ENCODE measurements at regions not wholly inside any gene's neighbourhood (a gene's known extent, or its start where the extent isn't known, plus 50 kb on each side); places are given as distances from the start of the nearest gene placed in this dataset.

- H3K36me3 ChIP-seq (ENCODE audit: control insufficient read depth in 2 of 2, extremely low read depth in 1 of 2, insufficient read depth in 2 of 2, low read length in 2 of 2) = no peaks in the 10 kb centered on the region
- H3K9ac ChIP-seq (ENCODE audit: control insufficient read depth, extremely low read depth, insufficient read depth, low read length) = no peak overlapping the region
- no peaks in the 10 kb centered on the region for H4K20me1 ChIP-seq (ENCODE audit: control insufficient read depth, extremely low read depth, insufficient read depth, low read length)
- no peaks in the 10 kb centered on the region for H3K4me1 ChIP-seq (ENCODE audit: control insufficient read depth, extremely low read depth, insufficient read depth, low read length)
- DNase-seq (ENCODE audit: low read depth, low spot score) (no peak), FAIRE-seq (no peak)
- dilution Hi-C loops (cut with MboI; ENCODE audit: extremely low pct_ligation_motif_present, low sequenced_read_pairs) = no loop called here
- H3K9me1 ChIP-seq (ENCODE audit: control insufficient read depth, extremely low read depth, insufficient read depth, low read length) = no peaks in the 10 kb centered on the region
- H3K4me2 ChIP-seq (ENCODE audit: control insufficient read depth, extremely low read depth, insufficient read depth, low read depth, low read length) = no peak overlapping the region
- H3K79me2 ChIP-seq (ENCODE audit: control insufficient read depth, insufficient read depth, low read length) = no peaks in the 10 kb centered on the region
- TF ChIP-seq EZH2 (IDR thresholded peaks at IDR 0.05; ENCODE audit: low read length) (no peak), CTCF (optimal IDR thresholded peaks at IDR 0.05 in 1 of 3, IDR thresholded peaks at IDR 0.05 in 1 of 3, conservative IDR thresholded peaks at IDR 0.05 in 1 of 3; ENCODE audit: extremely low read depth in 1 of 3, insufficient read depth in 2 of 3, low read length in 3 of 3) (no peak)
- H3K4me3 ChIP-seq (ENCODE audit: control insufficient read depth in 2 of 3, extremely low read depth in 1 of 3, insufficient read depth in 2 of 3, low read depth in 1 of 3, low read length in 3 of 3) = no peak overlapping the region
- no peak overlapping the region for H2AFZ ChIP-seq (ENCODE audit: control insufficient read depth, low read length)
- no peak overlapping the region for H3K27ac ChIP-seq (ENCODE audit: control insufficient read depth, insufficient read depth, low read length)
- no peaks in the 10 kb centered on the region for H3K27me3 ChIP-seq (ENCODE audit: control insufficient read depth, extremely low read depth, insufficient read depth, low read length)
- no peaks in the 10 kb centered on the region for H3K9me3 ChIP-seq (ENCODE audit: control insufficient read depth, low read depth, low read length)
Observed at GRCh38 chr2:83217854-83218253, 1241.2 kb downstream of the SUCLG1 start.

GRCh38 chr2:83196225-83196624 is 1262.9 kb downstream of the SUCLG1 start:
- dilution Hi-C loops (cut with MboI; ENCODE audit: extremely low pct_ligation_motif_present, low sequenced_read_pairs) = no loop called here
- TF ChIP-seq EZH2 (IDR thresholded peaks at IDR 0.05; ENCODE audit: low read length) (no peak), CTCF (optimal IDR thresholded peaks at IDR 0.05 in 1 of 3, IDR thresholded peaks at IDR 0.05 in 1 of 3, conservative IDR thresholded peaks at IDR 0.05 in 1 of 3; ENCODE audit: extremely low read depth in 1 of 3, insufficient read depth in 2 of 3, low read length in 3 of 3) (peak in 2 of 3 experiments; percentile 30 to 44)
- DNase-seq (ENCODE audit: low read depth, low spot score) (no peak), FAIRE-seq (no peak)
- no peak overlapping the region for H3K4me3 ChIP-seq (ENCODE audit: control insufficient read depth in 2 of 3, extremely low read depth in 1 of 3, insufficient read depth in 2 of 3, low read depth in 1 of 3, low read length in 3 of 3)
- no peaks in the 10 kb centered on the region for H3K9me1 ChIP-seq (ENCODE audit: control insufficient read depth, extremely low read depth, insufficient read depth, low read length)
- H2AFZ ChIP-seq (ENCODE audit: control insufficient read depth, low read length) = no peak overlapping the region
- no peaks in the 10 kb centered on the region for H3K9me3 ChIP-seq (ENCODE audit: control insufficient read depth, low read depth, low read length)
- H3K4me1 ChIP-seq (ENCODE audit: control insufficient read depth, extremely low read depth, insufficient read depth, low read length) = no peaks in the 10 kb centered on the region
- H3K4me2 ChIP-seq (ENCODE audit: control insufficient read depth, extremely low read depth, insufficient read depth, low read depth, low read length) = no peak overlapping the region
- H3K27ac ChIP-seq (ENCODE audit: control insufficient read depth, insufficient read depth, low read length) = no peak overlapping the region
- H3K79me2 ChIP-seq (ENCODE audit: control insufficient read depth, insufficient read depth, low read length) = no peaks in the 10 kb centered on the region
- H3K9ac ChIP-seq (ENCODE audit: control insufficient read depth, extremely low read depth, insufficient read depth, low read length) = no peak overlapping the region
- H4K20me1 ChIP-seq (ENCODE audit: control insufficient read depth, extremely low read depth, insufficient read depth, low read length) = no peaks in the 10 kb centered on the region
- H3K27me3 ChIP-seq (ENCODE audit: control insufficient read depth, extremely low read depth, insufficient read depth, low read length) = no peaks in the 10 kb centered on the region
- H3K36me3 ChIP-seq (ENCODE audit: control insufficient read depth in 2 of 2, extremely low read depth in 1 of 2, insufficient read depth in 2 of 2, low read length in 2 of 2) = no peaks in the 10 kb centered on the region
